Stimulated activated CD4-positive, alpha-beta T cell treated with anti-CD3 and anti-CD28 coated beads, Interleukin-12 subunit alpha, Interleukin-12 subunit beta, amount 100 ng/mL, for 24 hours (primary cell): ENCODE measurements at regions not wholly inside any gene's neighbourhood (a gene's known extent, or its start where the extent isn't known, plus 50 kb on each side); places are given as distances from the start of the nearest gene placed in this dataset.
"Not testable (repeated sequence)": the region's sequence is repeated elsewhere in the genome, so short reads cannot be mapped to it uniquely, and the experiment has no call there.

ENCODE experiments used
- DNase-seq, 2 experiments: peaks; one replicate each; pipeline ENCODE4 v3.0.0-alpha.2; 2020; ENCODE audit warnings: low read depth in 2 of 2

DNA sequence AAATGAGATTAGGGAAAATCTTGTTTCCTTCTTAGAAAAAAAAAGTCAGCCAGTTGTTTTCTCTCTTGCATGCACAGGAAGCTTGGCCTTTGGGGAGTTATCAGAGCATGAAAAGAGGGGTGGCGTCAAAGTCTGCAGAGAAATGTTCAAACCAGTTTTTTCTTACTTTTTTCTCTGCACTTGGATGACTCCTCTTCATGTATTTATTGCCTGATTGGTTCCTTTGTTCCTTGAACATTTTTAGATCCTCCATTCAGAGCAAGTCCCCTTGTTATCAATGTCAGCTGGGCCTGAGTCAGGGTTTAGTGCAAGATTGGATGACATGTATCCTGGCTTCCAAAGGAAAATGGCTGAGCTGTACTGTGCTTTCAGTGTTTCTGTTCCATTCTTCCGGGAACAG is 392.6 kb upstream of the BRINP1 start:
- no peak for DNase-seq

DNA sequence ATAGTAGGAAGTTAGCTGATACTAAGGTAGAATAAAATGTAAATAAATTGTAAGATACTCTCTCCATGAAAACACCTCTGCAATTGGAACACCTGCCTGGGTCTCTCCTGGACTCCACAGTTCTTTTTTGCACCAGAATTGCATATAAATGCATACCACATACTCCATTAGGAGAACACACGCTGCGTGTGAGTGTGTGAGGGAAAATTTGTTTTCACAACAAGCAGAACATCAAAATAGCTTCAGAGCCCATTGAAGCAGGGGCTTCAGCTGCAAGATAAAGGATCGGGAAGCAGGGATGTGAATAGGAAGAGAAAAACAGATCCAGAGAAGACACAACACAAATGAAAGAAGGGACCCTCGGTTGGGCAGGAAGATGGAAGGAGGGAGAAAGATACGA is 389.8 kb upstream of the BRINP1 start:
- no peak for DNase-seq

DNA sequence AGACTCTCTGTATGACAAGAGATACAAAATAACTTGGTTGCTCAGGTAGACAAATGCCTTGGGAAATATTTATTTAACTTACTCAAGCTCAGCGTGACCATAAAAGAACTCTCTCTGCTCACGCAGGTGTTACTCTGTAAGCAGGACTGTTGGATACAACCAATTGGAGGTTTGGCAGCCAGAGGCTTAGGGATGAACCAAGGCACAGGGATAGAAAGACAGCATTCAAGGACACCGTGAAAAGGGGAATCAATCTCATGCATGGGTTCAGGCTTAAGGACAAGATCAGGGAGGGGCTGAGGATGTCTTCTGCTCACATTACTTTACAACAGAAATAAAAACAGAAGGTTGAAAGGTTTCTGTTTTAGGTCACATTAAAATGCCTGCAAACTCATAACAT is 389.0 kb upstream of the BRINP1 start:
- DNase-seq: no peak

DNA sequence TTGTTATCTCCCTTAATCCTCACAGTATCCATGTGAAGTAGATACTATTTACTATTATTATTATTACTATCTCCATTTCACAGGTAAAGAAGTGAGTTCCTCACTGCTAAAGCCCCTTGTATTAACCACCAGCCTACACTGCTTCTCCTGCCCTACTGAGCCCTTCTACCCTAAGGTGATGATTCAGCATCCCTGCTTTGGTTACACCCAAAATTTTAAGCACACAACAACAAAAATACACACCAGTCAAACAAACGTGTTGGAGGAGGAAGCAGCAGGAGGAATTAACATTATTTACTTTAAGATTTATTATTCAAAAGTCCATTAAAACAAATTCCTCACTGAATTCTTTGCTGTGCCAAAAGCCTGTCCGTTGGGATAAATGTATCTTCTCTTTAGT is 370.2 kb upstream of the BRINP1 start:
- DNase-seq: no peak

DNA sequence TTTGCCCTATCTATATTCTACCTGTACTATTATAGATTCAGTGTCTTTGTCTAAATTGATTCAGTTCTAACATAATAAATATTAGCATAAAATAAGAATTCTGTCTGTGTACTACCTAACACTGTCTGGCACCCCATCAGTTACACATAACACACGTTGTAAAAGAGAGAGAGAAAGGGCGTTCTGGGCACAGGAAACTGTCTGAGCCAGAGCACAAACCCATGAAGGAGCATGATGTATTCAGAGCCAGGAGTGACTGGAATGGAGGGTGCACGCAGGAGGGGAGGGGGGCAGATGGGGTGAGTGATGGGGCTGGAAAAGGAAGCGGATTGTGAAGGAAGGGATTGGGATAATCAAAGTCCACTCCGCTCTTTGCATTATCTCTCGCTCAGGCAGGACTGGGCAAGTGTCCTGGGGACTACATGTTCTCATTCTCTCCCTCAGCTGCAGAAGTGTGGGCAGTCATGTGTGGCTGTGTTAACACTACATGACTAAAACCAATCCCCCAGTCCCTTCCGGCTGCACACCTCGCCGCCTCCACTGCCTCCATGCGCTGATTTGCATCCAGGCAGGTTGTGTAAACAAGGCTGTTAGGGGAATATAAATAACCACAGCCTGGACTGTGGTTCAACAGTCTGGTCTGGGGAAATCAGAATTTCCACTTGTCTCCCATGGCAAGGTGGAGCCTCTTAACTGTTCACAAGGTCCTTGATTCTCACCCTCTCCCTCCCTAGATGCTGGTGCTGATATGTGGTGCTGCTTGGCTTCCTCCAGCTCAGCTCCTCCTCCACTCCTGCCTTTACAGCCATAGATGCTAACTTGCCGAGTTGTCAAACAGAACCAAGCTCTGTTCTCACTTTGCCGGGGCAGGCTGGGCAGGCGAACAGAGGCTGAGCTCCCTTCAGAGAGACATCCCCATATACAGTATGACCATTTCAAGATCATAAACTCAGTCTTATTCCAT is 367.5 kb upstream of the BRINP1 start:
- DNase-seq: no peak

DNA sequence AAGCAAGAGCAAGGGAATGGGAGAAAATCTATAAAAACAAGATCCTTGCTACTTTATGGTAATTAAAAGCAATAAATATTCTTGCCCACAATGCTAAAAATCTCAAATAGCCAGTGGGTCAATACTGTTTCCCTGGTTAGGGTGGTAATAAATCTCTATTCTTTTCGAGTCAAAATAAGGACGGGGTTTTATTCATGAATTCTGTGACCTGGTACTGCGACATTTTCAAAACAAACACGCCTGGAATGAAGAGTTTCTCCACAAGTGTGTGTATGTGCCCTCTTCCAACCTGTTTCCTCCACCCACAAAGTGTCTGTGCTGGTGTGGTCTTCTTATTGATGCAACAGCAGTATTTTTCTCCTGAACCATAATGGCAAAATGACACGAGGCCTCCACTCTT is 358.8 kb upstream of the BRINP1 start:
- DNase-seq: no peak

DNA sequence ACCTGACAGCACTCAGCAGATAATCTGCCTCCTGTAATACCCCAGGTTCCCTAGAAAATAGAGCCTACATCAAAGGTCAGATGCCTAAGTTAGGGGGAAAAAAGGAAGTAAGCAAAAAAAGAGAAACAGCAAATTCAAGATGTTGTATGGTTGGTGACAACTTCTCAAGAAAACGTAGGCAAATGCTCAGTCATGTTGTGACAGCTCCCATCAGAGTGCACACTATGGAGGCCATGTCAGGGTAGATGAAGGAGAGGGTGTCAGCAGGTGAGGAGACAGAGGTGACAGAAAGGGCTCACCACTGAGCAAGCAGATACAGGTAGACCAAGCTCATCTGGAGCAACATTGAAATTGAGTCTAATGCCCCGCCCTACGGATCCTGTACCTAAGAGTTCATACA is 356.8 kb upstream of the BRINP1 start:
- no peak for DNase-seq

DNA sequence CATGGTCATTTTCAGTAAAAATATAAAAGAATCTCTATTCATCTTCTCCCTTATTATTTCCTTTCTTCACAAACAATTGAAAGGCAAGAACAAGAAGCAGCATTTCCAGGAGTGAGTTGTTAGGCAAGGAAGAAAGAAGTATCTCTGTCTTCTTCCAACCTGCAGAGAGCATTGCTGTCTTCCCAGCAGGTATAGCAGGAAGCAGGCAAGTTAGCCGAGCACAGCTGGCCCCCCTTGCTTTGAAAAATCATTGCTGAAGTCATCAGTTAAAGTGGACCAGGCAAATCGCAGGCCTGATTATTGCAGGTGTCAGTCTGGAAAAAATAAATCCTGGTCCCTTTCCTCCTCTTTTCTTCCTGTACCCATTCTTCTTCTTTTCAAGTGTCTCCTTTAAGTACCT is 353.1 kb upstream of the BRINP1 start:
- DNase-seq: no peak

DNA sequence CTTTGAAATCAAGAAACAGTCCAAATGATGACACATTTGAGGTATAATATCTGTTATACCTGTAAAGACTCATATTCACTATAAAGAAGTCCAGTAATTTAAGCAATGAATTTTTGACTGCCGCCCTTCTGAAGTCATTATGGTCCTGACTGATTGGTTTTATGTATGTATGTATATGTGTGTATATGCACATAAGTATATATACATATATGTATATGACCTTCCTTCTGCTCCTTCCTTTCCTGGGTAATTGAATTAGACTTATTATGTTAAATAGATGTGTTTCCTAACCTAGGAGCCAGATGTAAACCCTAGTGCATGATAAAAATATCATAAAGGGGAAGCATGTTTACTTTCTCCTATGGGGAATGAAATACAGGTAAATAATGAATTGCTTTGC is 343.1 kb upstream of the BRINP1 start:
- no peak for DNase-seq

DNA sequence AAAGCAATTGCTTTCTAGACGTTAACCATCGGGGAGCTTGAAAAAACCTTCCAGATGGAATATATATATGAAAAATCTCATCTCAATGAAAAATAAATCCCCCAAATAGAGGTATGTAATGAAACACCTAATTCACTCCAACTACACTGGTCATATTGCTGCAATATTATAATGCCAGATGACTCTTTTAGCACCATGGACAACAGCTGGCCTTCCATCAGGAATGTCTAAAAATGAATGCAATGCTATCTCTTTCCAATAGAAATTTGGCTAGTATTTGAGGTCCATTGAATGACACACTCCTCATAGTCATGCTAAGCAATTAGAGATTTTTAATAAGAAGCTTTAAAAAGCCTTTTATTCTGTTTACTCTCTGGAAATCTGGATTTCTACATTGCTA is 340.2 kb upstream of the BRINP1 start:
- no peak for DNase-seq

DNA sequence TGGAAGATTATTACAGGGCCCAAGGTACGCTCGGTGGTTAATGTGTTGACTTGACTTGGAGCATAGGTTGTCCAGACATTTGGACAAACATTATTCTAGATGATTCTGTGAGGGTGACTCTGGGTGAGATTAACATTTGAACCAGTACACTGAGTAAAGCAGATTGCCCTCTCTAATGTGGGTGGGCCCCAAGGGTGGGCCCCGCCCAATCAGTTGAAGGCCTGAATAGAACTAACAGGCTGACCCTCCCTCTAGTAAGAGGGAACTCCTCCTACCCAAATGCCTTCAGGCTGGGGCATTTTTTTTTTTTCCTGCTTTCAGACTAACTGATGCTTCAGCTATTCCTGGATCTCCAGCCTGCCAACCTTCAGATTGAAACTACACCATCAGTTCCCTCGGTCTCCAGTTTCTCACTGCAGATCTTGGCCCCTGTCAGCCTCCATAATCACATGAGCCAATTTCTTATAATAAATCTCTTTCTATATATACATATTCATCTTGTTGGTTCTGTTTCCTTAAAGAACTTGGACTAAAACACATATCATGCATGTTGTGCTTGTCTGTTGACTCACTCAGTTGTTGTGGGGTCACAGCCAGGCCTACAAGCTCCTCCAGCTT is 338.1 kb upstream of the BRINP1 start:
- no peak for DNase-seq

DNA sequence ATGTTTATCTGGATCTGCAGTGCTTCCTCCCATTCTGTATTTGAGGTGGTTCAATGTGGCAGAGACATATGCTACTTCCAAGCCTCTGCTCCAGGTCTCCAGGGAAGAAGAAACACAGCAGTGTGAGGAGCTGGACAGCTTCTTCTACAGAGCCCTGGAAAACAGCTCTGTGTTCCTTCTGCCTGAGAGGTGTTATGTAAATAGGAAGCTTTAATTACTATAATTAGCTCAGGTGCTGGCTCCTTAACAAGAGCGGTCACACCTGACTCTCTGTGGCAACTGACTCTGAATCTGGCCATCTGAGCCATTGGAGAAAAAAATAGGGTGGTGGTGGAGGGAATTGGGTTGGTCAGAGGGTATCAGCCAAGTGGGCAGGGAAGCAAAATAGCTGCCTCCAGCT is 332.4 kb upstream of the BRINP1 start:
- no peak for DNase-seq

DNA sequence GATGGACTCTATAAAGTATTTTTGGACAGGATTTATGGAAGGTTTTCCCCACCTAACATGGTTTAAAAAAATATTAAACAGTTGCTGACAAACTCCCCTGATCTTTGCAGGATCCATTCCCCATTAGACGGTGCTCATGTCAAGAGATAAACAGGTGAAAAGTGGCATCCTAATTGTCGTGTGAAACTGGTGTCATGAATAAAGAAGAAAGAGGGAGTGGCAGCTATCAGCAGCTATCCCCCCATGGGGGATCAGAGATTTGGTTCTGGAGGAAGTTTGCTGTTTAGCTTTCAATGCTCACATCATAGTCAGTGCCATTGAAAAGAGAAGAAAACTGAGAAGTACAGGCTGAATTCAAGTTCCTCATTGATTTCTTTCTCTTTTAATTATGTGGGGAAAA is 329.3 kb upstream of the BRINP1 start:
- no peak for DNase-seq

DNA sequence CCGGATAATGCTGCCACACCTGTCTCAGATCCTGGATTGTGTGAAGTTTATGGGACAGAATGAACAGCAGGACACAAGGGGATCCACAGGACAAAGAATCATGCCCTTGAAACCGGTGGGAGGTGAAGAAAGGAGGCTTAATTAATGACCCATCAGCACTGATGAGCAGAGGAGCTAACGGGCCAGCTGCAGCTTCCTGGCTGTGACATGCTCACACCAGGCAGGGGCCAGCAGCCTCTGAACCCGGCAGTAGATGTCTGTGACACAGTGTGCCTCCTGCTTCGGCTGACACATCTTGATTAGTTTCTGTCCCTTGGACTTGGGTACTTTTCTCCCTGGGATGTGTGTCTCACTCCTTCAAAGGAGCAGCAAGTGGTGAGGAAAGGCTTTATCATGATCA is 328.8 kb upstream of the BRINP1 start:
- DNase-seq: no peak

DNA sequence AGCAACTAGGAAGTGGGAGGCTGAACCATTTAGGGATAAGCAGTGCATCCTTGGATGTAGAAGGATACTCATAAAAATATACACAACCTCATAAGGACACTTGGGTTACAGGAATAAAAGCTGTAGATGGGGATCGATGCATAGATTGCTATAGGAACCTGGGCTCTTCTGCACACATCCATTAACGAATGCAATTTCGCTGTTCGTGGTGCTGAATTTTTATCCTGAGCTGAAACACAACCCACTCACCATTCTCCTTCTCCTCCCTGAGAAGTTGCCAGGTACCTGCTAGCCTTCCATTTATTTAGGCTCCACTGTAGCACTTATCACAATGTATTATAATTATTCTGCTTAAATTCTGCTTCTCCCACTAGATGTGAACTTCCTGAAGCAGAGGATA is 320.6 kb upstream of the BRINP1 start:
- DNase-seq: no peak

DNA sequence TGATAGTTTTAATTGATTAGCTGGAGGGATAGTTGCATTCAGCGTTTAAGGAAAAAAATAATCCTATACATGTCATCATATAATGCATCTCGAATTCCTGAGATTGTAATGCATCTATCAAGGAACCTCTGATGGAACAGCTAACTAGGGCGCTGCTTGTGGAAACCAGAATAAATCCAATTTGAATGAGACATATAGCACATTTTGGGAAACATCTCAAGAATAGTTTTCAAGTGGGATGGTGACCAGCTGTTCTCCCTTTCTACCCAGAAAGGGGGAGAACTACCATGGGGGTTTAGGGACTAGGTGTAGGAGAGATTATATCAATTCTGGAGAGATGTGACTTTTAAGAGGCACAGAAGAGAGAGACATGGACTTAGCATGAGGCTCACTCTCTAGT is 319.3 kb upstream of the BRINP1 start:
- no peak for DNase-seq

DNA sequence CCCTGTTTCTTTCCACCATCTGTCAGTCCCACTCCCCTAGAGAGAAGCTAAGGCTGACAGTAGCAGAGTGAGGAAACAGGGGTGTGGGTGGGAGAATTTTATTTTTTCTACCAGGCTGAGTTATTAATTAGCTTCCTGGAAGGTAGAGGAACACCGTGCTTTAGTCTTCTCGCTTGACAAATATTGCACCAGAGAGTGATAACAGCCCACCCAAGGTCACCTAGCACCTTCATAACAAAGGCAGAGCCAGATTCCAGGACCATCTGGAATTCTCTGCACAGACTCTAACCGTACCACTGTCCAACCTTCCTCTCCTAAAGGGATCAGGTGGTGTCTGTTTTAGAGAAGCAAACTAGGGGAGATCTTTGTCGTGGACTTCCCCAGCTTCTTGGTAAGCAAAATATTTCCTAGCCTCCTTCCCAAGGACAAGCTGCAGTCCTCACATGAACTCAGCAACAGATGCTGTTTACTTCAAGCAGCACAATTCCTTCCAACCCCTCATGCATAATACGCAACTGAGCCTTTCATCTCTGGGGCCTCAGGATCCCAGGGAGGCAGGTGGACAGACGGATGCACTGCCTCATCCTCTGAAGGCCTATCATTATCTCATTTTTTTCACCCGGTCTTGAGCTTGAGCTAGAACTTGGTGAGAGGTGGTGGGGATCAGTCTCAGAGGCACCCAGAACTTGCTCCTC is 308.7 kb upstream of the BRINP1 start:
- no peak for DNase-seq

DNA sequence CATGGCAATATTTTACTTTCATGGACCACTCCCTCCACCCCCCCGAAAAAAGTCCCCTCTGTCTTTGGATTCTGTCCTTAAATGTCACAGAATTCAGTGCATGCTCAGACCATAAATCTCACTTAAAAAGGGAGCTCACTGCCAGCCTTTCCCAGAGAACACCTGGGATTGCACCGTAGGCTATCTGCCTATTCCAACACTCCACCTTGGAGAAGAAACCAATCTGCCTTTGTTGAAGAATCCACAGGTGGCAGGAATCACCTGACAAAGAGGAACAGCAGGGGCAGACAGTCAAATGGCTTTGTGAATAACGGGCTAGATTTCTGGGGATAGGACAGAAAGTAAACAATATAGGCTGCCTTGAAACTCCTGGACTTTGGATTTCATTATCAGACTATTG is 306.7 kb upstream of the BRINP1 start:
- DNase-seq: no peak

DNA sequence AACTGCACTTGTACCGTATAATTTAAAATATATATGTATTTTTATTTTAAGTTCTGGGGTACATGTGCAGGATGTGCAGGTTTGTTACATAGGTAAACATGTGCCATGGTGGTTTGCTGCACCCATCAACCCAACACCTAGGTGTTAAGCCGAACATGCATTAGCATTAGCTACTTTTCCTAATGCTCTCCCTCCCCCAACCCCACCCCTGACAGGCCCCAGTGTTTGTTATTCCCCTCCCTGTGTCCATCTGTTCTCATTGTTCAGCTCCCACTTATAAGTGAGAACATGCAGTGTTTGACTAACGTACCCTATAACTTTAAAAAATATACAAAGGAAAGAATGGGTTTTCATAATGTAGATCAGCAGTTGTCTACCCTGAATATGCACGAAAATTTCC is 303.5 kb upstream of the BRINP1 start:
- DNase-seq: not testable (repeated sequence)

DNA sequence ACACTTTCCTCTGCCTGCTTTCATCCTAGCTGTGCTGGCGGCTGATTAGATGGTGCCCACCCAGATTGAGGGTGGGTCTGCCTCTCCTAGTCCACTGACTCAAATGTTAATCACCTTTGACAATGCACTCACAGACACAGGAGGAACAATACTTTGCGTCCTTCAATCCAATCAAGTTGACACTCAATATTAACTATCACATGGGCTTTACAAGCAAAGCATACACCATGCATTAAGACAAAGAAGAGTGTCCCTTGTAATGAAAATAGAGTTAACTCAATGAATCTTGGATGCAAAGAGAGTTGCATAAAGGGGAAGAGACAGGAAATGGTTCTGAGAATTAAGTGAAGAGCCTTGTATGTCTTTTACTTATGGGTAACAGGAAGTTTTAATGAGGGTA is 298.7 kb upstream of the BRINP1 start:
- no peak for DNase-seq

DNA sequence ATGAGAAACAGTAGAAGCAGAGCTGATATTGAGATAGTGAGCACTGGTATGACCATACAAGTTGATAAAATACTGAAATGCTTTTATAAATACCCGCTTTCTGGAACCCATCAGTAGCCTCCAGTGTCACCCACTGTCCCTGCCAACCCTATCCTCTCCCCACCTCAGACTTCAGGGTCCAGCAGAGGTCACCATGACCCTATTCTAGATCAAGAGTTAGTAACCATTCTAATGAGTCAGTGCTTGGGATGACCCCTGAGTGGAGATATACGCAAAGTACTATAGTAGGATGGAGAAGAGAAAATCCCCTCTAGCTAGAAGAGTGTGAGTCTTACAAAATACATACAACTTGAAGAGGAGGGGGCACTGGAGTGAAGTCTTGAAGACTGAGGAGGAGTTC is 297.9 kb upstream of the BRINP1 start:
- no peak for DNase-seq

DNA sequence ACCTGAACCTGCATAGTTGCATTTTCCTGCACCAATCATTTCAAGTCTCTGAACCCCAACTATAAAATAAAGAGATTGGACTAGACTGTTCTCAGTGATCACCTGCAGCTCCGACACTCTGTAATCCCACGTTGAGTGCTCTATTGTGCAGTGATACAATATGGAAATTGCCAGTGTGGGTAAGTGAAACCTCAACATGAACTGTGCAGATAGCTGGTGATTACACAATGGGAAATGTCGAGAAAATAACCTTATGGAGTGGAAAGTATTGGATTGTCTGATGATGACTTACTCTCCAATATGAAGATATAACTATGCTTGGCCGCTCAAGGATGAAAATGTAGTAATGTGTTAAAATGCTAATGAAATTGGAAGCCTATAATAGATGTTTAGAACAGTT is 293.1 kb upstream of the BRINP1 start:
- DNase-seq: no peak

DNA sequence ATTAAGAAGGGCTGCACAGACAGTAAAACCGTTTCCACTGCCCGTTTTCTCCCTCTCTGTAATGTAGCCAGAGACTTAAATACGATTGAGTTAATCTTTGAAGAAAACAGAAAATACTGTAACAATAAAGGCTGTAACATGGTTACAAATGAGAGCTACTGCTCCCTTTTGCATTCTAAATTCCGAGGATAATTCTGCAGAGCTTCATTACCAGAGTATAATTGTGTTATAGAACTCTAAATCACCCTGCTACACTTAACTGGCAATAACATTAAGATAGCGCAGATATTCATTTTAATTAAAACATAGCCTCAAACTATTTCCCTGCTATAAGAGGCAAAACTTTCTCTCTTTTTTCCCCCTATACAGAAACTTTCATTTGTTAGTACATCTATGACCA is 283.7 kb upstream of the BRINP1 start:
- DNase-seq: no peak
